Heart right ventricle (tissue), 16 donors: ENCODE measurements at regions not wholly inside any gene's neighbourhood (a gene's known extent, or its start where the extent isn't known, plus 50 kb on each side); places are given as distances from the start of the nearest gene placed in this dataset.

Experiments
- ATAC-seq, 8 donors: fragments of 200-7000 bp; cut with Tn5 transposase; one replicate each; pipeline ENCODE4 v1.9.1; 2020; ENCODE audit warnings: mild to moderate bottlenecking in 8 of 8, moderate library complexity in 8 of 8, moderate number of reproducible peaks in 1 of 8
- DNase-seq, 2 donors: peaks; one replicate each; pipeline ENCODE4 v3.0.0-alpha.2; 2020
- H3K27ac ChIP-seq, 10 donors: fragments of 200-600 bp; sonication (generic) in 2 of 10; one replicate each; pipeline versions ENCODE4 v1.5.0 to v1.8.0; 2020 to 2022; ENCODE audit warnings: mild to moderate bottlenecking in 3 of 10
- H3K27me3 ChIP-seq, 7 donors: fragments of 200-600 bp; one replicate each; pipeline ENCODE4 v1.8.0; 2021 to 2022; ENCODE audit warnings: mild to moderate bottlenecking in 2 of 7
- H3K36me3 ChIP-seq, 9 donors: fragments of 200-600 bp; sonication (generic) in 1 of 9; one replicate each; pipeline versions ENCODE4 v1.5.0 to v1.8.0; 2020 to 2022; ENCODE audit warnings: mild to moderate bottlenecking in 2 of 9
- H3K4me1 ChIP-seq, 9 donors: fragments of 200-600 bp; sonication (generic) in 1 of 9; one replicate each; pipeline versions ENCODE4 v1.5.0 to v1.8.0; 2020 to 2022; ENCODE audit warnings: mild to moderate bottlenecking in 4 of 9
- H3K4me3 ChIP-seq, 10 donors: fragments of 200-600 bp; sonication (generic) in 2 of 10; one replicate each; pipeline versions ENCODE4 v1.5.0 to v1.8.0; 2020 to 2022; ENCODE audit warnings: mild to moderate bottlenecking in 7 of 10, moderate library complexity in 2 of 10
- H3K9me3 ChIP-seq, 11 donors: fragments of 200-600 bp in 10 of 11; sonication (generic) in 2 of 11; one replicate each; pipeline versions ENCODE4 v1.5.0 to v1.8.0; 2013 to 2022; ENCODE audit warnings: mild to moderate bottlenecking in 2 of 11, control low read depth in 1 of 11, moderate library complexity in 1 of 11
- WGBS, 2 donors: extraction: QIAGEN DNeasy Blood & Tissue Kit; methylation state at CpG; one replicate each; pipeline ENCODE4 v1.1.7; 2013; ENCODE audit warnings: inconsistent platforms in 1 of 2; 5-methylcytosine and 5-hydroxymethylcytosine counted together
- intact Hi-C, 10 donors: fragments of 100-400 bp; cut with DNase I; formaldehyde crosslinking; loops; one replicate each; pipeline versions ENCODE4 v1.11.1 to v1.14.2; 2022
- TF ChIP-seq, protein P1 (sequence below), 9 donors: fragments of 200-600 bp; sonication (generic) in 2 of 9; IDR thresholded peaks; one replicate each; pipeline versions ENCODE4 v1.5.0 to v1.8.0; 2021 to 2022; ENCODE audit warnings: antibody characterized with exemption in 9 of 9, mild to moderate bottlenecking in 5 of 9, moderate library complexity in 1 of 9
- donor health status: Arrhythmogenic right ventricular cardiomyopathy.
- donor health status: ischemic (EF 13 %, LVEDD 7.1; RV severe dilation, severe dysfunction).
- donor health status: healthy with polysubstance abuse.
- donor health status: DM: no; HTN: yes; CAD: no.
- donor health status: DM: no; HTN: no; CAD: no.
- donor health status: ischemic (EF 25% LVEDD 6.9; RV normal size, moderate dysfunction).
- donor health status: ischemic (EF 25% LVEDD 5.7; RV mildly dilated, moderate dysfunction).
- donor health status: healthy.
- donor health status: DM: yes; HTN: yes; CAD: no.
- donor health status: Ischemic cardiomyopathy.
- donor health status: ischemic (EF 35%, LVEDD 5.7; RV mildly dilated, moderate dysfunction).
- donor health status: nonischemic (EF 11% LVEDD 7.7; RV severe dilation, severe dysfunction).
- donor health status: DM: yes; HTN: yes; CAD: no.
- donor health status: PGD.
- donor health status: ischemic (EF 29% LVEDD 5.4; RV normal size, mild dysfunction).
- donor health status: nonischemic (EF 23%, LVEDD 6.1; RV moderate dilation, normal function).

DNA sequence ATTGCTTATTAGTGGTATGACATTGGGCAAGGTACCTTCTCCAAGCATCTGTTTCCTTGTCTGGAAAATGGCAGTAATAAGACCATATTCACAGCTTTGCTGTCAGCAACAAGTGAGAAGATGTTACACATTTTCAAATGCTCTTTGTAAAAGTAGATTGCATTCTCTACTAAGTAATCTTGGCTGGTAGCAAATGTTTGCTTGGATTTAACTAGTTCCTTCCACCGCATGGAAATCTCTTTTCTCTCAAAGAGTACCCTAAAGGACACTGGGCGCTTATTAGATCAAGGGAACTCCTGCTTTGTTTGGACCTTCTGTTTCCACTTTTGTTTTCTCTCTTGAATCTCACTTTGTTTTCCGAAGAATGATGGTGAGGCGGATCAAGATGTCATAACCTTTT lies 185.2 kb upstream of the BMPER start:
- 97% methylated on average over 4 of the region's 4 CpGs for WGBS, 2 donors
- H3K4me3 ChIP-seq: no peak overlapping the region
- H3K27ac ChIP-seq: no peak overlapping the region
- no peaks in the 10 kb centered on the region for H3K27me3 ChIP-seq
- intact Hi-C loops: no loop called here
- TF ChIP-seq, protein P1, sequence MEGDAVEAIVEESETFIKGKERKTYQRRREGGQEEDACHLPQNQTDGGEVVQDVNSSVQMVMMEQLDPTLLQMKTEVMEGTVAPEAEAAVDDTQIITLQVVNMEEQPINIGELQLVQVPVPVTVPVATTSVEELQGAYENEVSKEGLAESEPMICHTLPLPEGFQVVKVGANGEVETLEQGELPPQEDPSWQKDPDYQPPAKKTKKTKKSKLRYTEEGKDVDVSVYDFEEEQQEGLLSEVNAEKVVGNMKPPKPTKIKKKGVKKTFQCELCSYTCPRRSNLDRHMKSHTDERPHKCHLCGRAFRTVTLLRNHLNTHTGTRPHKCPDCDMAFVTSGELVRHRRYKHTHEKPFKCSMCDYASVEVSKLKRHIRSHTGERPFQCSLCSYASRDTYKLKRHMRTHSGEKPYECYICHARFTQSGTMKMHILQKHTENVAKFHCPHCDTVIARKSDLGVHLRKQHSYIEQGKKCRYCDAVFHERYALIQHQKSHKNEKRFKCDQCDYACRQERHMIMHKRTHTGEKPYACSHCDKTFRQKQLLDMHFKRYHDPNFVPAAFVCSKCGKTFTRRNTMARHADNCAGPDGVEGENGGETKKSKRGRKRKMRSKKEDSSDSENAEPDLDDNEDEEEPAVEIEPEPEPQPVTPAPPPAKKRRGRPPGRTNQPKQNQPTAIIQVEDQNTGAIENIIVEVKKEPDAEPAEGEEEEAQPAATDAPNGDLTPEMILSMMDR (IDR thresholded peaks at IDR 0.05): no peak
- peaks cover 0 to 12% (median 5%) of the 10 kb centered on the region in 11 donors for H3K9me3 ChIP-seq
- DNase-seq: no peak
- H3K4me1 ChIP-seq: peaks cover 0 to 24% (median 16%) of the 10 kb centered on the region in 9 donors
- no peaks in the 10 kb centered on the region for H3K36me3 ChIP-seq
- ATAC-seq: no peak

DNA sequence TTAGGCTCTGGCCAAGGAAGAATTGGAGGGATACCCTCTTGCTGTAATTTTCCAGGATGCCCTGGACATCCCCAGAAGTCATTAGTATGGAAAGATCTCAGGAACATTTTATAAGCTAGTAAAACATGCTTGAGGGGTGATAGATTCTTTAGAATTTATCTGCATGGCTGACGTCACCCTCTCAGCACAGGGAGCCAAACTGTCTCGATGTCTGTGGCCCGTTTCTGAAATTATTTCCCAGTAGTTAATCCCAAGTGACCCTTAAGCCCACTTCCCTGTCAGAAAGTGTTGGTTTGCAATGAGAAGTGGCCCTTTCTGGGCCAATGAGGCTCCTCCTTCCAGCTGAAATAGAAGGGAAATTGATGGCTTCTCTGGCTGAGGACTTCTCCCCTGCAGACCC lies 184.5 kb upstream of the BMPER start:
- no peak overlapping the region for H3K27ac ChIP-seq
- DNase-seq (no peak), ATAC-seq (no peak)
- H3K9me3 ChIP-seq: peaks cover 0 to 12% (median 5%) of the 10 kb centered on the region in 11 donors
- H3K27me3 ChIP-seq: no peaks in the 10 kb centered on the region
- TF ChIP-seq, protein P1 (IDR thresholded peaks at IDR 0.05): no peak
- H3K36me3 ChIP-seq: no peaks in the 10 kb centered on the region
- H3K4me1 ChIP-seq: peaks cover 0 to 30% (median 20%) of the 10 kb centered on the region in 9 donors
- intact Hi-C loops: no loop called here
- no peak overlapping the region for H3K4me3 ChIP-seq
- 64 to 77% methylated on average over 3 of the region's 3 CpGs for WGBS, 2 donors

GRCh38 chr7:33721895-33722294 lies 183.4 kb upstream of the BMPER start:
- Histone ChIP-seq H3K4me1 (peaks cover 0 to 35% (median 21%) of the 10 kb centered on the region in 9 donors), H3K4me3 (no peak overlapping the region), H3K9me3 (peaks cover 0 to 12% (median 5%) of the 10 kb centered on the region in 11 donors), H3K27ac (no peak overlapping the region), H3K27me3 (no peaks in the 10 kb centered on the region), H3K36me3 (no peaks in the 10 kb centered on the region)
- intact Hi-C loops: no loop called here
- TF ChIP-seq, protein P1 (IDR thresholded peaks at IDR 0.05): no peak
- no peak for ATAC-seq
- no peak for DNase-seq
- 82 to 85% methylated on average over 4 of the region's 4 CpGs for WGBS, 2 donors

- 64 to 73% methylated on average over 15 of the region's 15 CpGs for WGBS, 2 donors
- intact Hi-C loops: no loop called here
- no peak for DNase-seq
Measured at GRCh38 chr7:33722383-33723101, 182.8 kb upstream of the BMPER start.

More at GRCh38 chr7:33722383-33723101, 182.8 kb upstream of the BMPER start:
- H3K9me3 ChIP-seq: peaks cover 0 to 12% (median 5%) of the 10 kb centered on the region in 11 donors
- H3K4me1 ChIP-seq: peaks cover 0 to 39% (median 21%) of the 10 kb centered on the region in 9 donors
- H3K27ac ChIP-seq: no peak overlapping the region
- H3K36me3 ChIP-seq: no peaks in the 10 kb centered on the region
- no peaks in the 10 kb centered on the region for H3K27me3 ChIP-seq
- H3K4me3 ChIP-seq: no peak overlapping the region
- TF ChIP-seq, protein P1 (IDR thresholded peaks at IDR 0.05): no peak
- peak in 2 of 8 donors; percentile 42 to 78 for ATAC-seq
